Suppressor macrophage (primary cell): ENCODE measurements at regions not wholly inside any gene's neighbourhood (a gene's known extent, or its start where the extent isn't known, plus 50 kb on each side); places are given as distances from the start of the nearest gene placed in this dataset.

Experiments
- DNase-seq, 4 experiments: peaks; one replicate each; pipeline ENCODE4 v3.0.0-alpha.2; 2020 to 2022

GRCh38 chr5:97405941-97406340 lies 222.9 kb upstream of the RIOK2 start:
- no peak for DNase-seq

- no peak for DNase-seq
These were observed 224.1 kb upstream of the RIOK2 start for GRCh38 chr5:97406946-97407676.

- no peak for DNase-seq
These were observed 225.3 kb upstream of the RIOK2 start for GRCh38 chr5:97408331-97408730.

GRCh38 chr5:97412959-97413358 lies 229.9 kb upstream of the RIOK2 start:
- DNase-seq: no peak

GRCh38 chr5:97417986-97418385 lies 234.9 kb upstream of the RIOK2 start:
- no peak for DNase-seq

GRCh38 chr5:97418462-97418861 lies 235.4 kb upstream of the RIOK2 start:
- no peak for DNase-seq

- DNase-seq: no peak
These were observed 237.6 kb upstream of the RIOK2 start for GRCh38 chr5:97420646-97421045.

- DNase-seq: no peak
These were observed 239.6 kb upstream of the RIOK2 start for GRCh38 chr5:97422678-97423077.

- DNase-seq: peak in 3 of 4 experiments; percentile 5 to 20 (median 13)
These were observed 242.5 kb upstream of the RIOK2 start for GRCh38 chr5:97425511-97425910.

GRCh38 chr5:97427235-97427634 lies 244.2 kb upstream of the RIOK2 start:
- no peak for DNase-seq

GRCh38 chr5:97434021-97434420 lies 251.0 kb upstream of the RIOK2 start:
- DNase-seq: no peak

GRCh38 chr5:97436405-97436804 lies 253.4 kb upstream of the RIOK2 start:
- no peak for DNase-seq

GRCh38 chr5:97443740-97444139 lies 260.7 kb upstream of the RIOK2 start:
- DNase-seq: no peak

GRCh38 chr5:97449172-97449571 lies 266.1 kb upstream of the RIOK2 start:
- no peak for DNase-seq

GRCh38 chr5:97452646-97453045 lies 269.6 kb upstream of the RIOK2 start:
- DNase-seq: no peak

GRCh38 chr5:97453263-97453662 lies 270.2 kb upstream of the RIOK2 start:
- no peak for DNase-seq

- no peak for DNase-seq
These were observed 271.0 kb upstream of the RIOK2 start for GRCh38 chr5:97454015-97454414.

GRCh38 chr5:97455996-97456395 lies 272.9 kb upstream of the RIOK2 start:
- DNase-seq: no peak

GRCh38 chr5:97458851-97459250 lies 275.8 kb upstream of the RIOK2 start:
- DNase-seq: no peak

- DNase-seq: no peak
These were observed 288.9 kb upstream of the RIOK2 start for GRCh38 chr5:97471951-97472350.

GRCh38 chr5:97475847-97476246 lies 292.8 kb upstream of the RIOK2 start:
- no peak for DNase-seq

GRCh38 chr5:97476852-97477534 lies 293.9 kb upstream of the RIOK2 start:
- no peak for DNase-seq

- no peak for DNase-seq
These were observed 295.4 kb upstream of the RIOK2 start for GRCh38 chr5:97478483-97478882.

GRCh38 chr5:97480313-97480712 lies 297.3 kb upstream of the RIOK2 start:
- no peak for DNase-seq
